SK-N-SH (cell line): ENCODE measurements at regions not wholly inside any gene's neighbourhood (a gene's known extent, or its start where the extent isn't known, plus 50 kb on each side); places are given as distances from the start of the nearest gene placed in this dataset.

Experiments
- CTCF ChIA-PET: fragments of 300-600, 350-600 bp; formaldehyde crosslinking; extraction: SDS; loops from one replicate; lab custom pipeline; 2021; lab: Yijun Ruan, JAX
- POLR2A ChIA-PET: fragments of 350-600 bp; sonication (Branson Sonifier 250); formaldehyde crosslinking; extraction: SDS; loops from one replicate; lab custom pipeline; 2020; ENCODE audit warnings: antibody characterized with exemption, inconsistent platforms; lab: Yijun Ruan, JAX
- DNase-seq: peaks from one replicate; pipeline ENCODE4 v3.0.0; 2012
- H2AFZ ChIP-seq: fragments of 200-600 bp; sonication (generic); 2 replicates; pipeline ENCODE4 v1.8.1; 2016; ENCODE audit warnings: antibody characterized with exemption, mild to moderate bottlenecking, low read depth
- H3F3A ChIP-seq: fragments of 200-600 bp; sonication (generic); replicated peaks from 2 replicates; pipeline ENCODE3; 2016; ENCODE audit warnings: antibody characterized with exemption, mild to moderate bottlenecking; ENCODE audit not compliant: insufficient read depth
- H3K27ac ChIP-seq, 2 experiments: fragments of 200-500 bp in 1 of 2; fragments of 200-600 bp in 1 of 2; sonication (Bioruptor generic) in 1 of 2; sonication (generic), shearing (Covaris generic) in 1 of 2; 2 replicates each; pipeline versions ENCODE4 v1.5.1 to v1.6.1; 2014 to 2016; ENCODE audit warnings: low read depth in 2 of 2, inconsistent platforms in 1 of 2, low read length in 1 of 2, mild to moderate bottlenecking in 1 of 2, mixed read lengths in 1 of 2
- H3K27me3 ChIP-seq: fragments of 200-600 bp; sonication (generic), shearing (Covaris generic); 2 replicates; pipeline ENCODE4 v1.6.1; 2016; ENCODE audit warnings: mixed run types; ENCODE audit not compliant: insufficient read depth
- H3K36me3 ChIP-seq, 2 experiments: fragments of 200-500 bp in 1 of 2; fragments of 200-600 bp in 1 of 2; sonication (Bioruptor generic) in 1 of 2; sonication (generic) in 1 of 2; replicated peaks in 1 of 2; 2 replicates each; pipeline versions ENCODE3 to v1.5.1; 2014 to 2016; ENCODE audit warnings: low read length in 1 of 2, mild to moderate bottlenecking in 1 of 2; ENCODE audit not compliant: insufficient read depth in 2 of 2, control insufficient read depth in 1 of 2
- H3K4me1 ChIP-seq, 2 experiments: fragments of 200-500 bp in 1 of 2; fragments of 200-600 bp in 1 of 2; sonication (Bioruptor generic) in 1 of 2; sonication (generic), shearing (Covaris generic) in 1 of 2; 2 replicates each; pipeline versions ENCODE4 v1.5.1 to v1.6.1; 2014 to 2016; ENCODE audit warnings: low read depth in 1 of 2, low read length in 1 of 2, mixed run types in 1 of 2; ENCODE audit not compliant: insufficient read depth in 2 of 2, control insufficient read depth in 1 of 2
- H3K4me2 ChIP-seq: fragments of 200-600 bp; sonication (generic), shearing (Covaris generic); 2 replicates; pipeline ENCODE4 v1.6.1; 2017; ENCODE audit warnings: mixed run types
- H3K4me3 ChIP-seq, 2 experiments: fragments of 200-500 bp in 1 of 2; fragments of 200-600 bp in 1 of 2; sonication (Bioruptor generic) in 1 of 2; sonication (generic), shearing (Covaris generic) in 1 of 2; 2 replicates each; pipeline versions ENCODE4 v1.5.1 to v1.8.1; 2014 to 2016; ENCODE audit warnings: low read depth in 2 of 2, inconsistent platforms in 1 of 2, low read length in 1 of 2, mild to moderate bottlenecking in 1 of 2, mixed read lengths in 1 of 2, moderate library complexity in 1 of 2
- H3K79me2 ChIP-seq: fragments of 200-600 bp; sonication (generic); 2 replicates; pipeline ENCODE4 v1.8.1; 2017; ENCODE audit warnings: mild to moderate bottlenecking; ENCODE audit not compliant: insufficient read depth
- H3K9ac ChIP-seq: fragments of 200-600 bp; sonication (generic); 2 replicates; pipeline ENCODE4 v1.6.1; 2017; ENCODE audit warnings: mixed run types
- H3K9me2 ChIP-seq: fragments of 200-600 bp; sonication (generic); 2 replicates; pipeline ENCODE4 v1.6.1; 2017; ENCODE audit warnings: mixed run types
- H3K9me3 ChIP-seq: fragments of 200-600 bp; sonication (generic); 2 replicates; pipeline ENCODE4 v1.6.1; 2017; ENCODE audit warnings: mixed run types, mild to moderate bottlenecking, moderate library complexity
- H4K20me1 ChIP-seq: fragments of 200-600 bp; sonication (generic); 2 replicates; pipeline ENCODE4 v1.6.1; 2017; ENCODE audit warnings: mild to moderate bottlenecking, mixed run types; ENCODE audit not compliant: insufficient read depth
- CTCF ChIP-seq: fragments of 200-600 bp; sonication (generic); IDR thresholded peaks from 2 replicates; pipeline ENCODE4 v1.6.1; 2017; ENCODE audit warnings: antibody characterized with exemption, mild to moderate bottlenecking, moderate library complexity
- ELF1 ChIP-seq: IDR thresholded peaks from 2 replicates; pipeline ENCODE4 v1.4.0; 2012
- EP300 ChIP-seq, 2 experiments: IDR thresholded peaks; 2 replicates each; pipeline versions ENCODE4 v1.4.0 to v1.6.1; 2012; ENCODE audit warnings: borderline replicate concordance in 1 of 2, low read depth in 1 of 2, low read length in 1 of 2
- GABPA ChIP-seq: IDR thresholded peaks from 2 replicates; pipeline ENCODE4 v1.4.0; 2012; ENCODE audit warnings: low read depth, mild to moderate bottlenecking
- NFIC ChIP-seq: IDR thresholded peaks from 2 replicates; pipeline ENCODE4 v1.4.0; 2012; ENCODE audit warnings: borderline replicate concordance
- NRF1 ChIP-seq: IDR thresholded peaks from 2 replicates; pipeline ENCODE4 v1.6.1; 2012; ENCODE audit warnings: low read depth, mild to moderate bottlenecking, low read length
- SIN3A ChIP-seq: IDR thresholded peaks from 2 replicates; pipeline ENCODE4 v1.6.1; 2012; ENCODE audit warnings: low read depth, mild to moderate bottlenecking, low read length, moderate library complexity, borderline replicate concordance
- YY1 ChIP-seq: IDR thresholded peaks from 2 replicates; pipeline ENCODE4 v1.4.0; 2012; ENCODE audit warnings: low read depth, mild to moderate bottlenecking
- ZBTB33 ChIP-seq: IDR thresholded peaks from 2 replicates; pipeline ENCODE4 v1.4.0; 2012; ENCODE audit warnings: low read depth, borderline replicate concordance
- WGBS: methylation state at CpG from one replicate; pipeline ENCODE4 v1.1.6; 2017; ENCODE audit warnings: low lambda C conversion rate; 5-methylcytosine and 5-hydroxymethylcytosine counted together
- TF ChIP-seq, protein P1 (sequence below): IDR thresholded peaks from 2 replicates; pipeline ENCODE4 v1.6.1; 2012; ENCODE audit warnings: mild to moderate bottlenecking, low read depth, low read length, moderate library complexity
- TF ChIP-seq, protein P2 (sequence below): fragments of 150-350 bp; IDR thresholded peaks from 2 replicates; pipeline ENCODE4 v1.6.1; 2017; ENCODE audit warnings: antibody characterized with exemption, low read length, low read depth, borderline replicate concordance

DNA sequence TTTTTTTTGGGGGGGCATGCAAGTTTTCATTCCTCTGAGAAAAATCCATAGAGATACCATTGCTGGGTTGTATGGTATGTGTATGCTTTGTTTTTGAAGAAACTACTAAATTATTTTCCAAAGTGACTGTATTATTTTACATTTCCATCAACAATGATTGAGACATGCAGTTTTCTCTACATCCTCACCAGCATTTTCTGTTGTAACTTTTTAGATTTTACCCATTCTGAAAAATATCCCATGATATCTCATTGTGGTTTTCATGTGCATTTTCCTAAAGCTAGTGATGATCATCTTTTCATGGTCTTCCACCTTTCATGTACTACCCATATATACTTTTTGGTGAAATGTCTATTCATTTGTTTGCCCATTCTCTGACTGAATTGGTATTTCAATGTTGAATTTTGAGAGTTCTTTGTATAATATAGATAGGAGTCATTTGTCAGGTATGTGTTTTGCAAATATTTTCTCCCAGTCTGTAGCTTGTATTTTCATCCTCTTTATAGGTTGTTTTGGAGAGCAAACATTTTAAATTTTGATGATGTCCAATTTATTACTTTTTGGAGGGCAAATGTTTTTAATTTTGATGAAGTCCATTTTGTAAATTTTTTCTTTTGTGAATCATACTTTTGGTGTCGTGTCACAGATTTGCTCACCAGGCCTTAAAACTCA lies 827.5 kb upstream of the CITED2 start:
- ChIA-PET POLR2A (no interaction called here), CTCF (no interaction called here)
- H2AFZ ChIP-seq, result no peak overlapping the region
- H3K36me3 ChIP-seq, result no peaks in the 10 kb centered on the region
- no peaks in the 10 kb centered on the region for H4K20me1 ChIP-seq
- peaks cover 21% of the 10 kb centered on the region for H3F3A ChIP-seq
- WGBS, result 80% methylated on average over 1 of the region's 1 CpG
- H3K27ac ChIP-seq, result peak overlapping the region in 1 of 2 experiments; percentile 43; a peak in 1 of 4 replicates
- DNase-seq, result no peak
- no peaks in the 10 kb centered on the region for H3K9me2 ChIP-seq
- no peak overlapping the region for H3K9ac ChIP-seq
- no peak overlapping the region for H3K4me2 ChIP-seq
- H3K4me1 ChIP-seq, result no peaks in the 10 kb centered on the region; a peak in 1 of 4 replicates
- no peak overlapping the region for H3K4me3 ChIP-seq
- no peaks in the 10 kb centered on the region for H3K79me2 ChIP-seq
- H3K27me3 ChIP-seq, result no peaks in the 10 kb centered on the region
- TF ChIP-seq GABPA (no peak), NFIC (no peak), CTCF (no peak), ZBTB33 (no peak), SIN3A (no peak), YY1 (no peak), NRF1 (no peak), EP300 (IDR thresholded peaks at IDR 0.05; ENCODE audit: borderline replicate concordance in 1 of 2, low read depth in 1 of 2, low read length in 1 of 2) (no peak), ELF1 (no peak)
- TF ChIP-seq, protein P1, sequence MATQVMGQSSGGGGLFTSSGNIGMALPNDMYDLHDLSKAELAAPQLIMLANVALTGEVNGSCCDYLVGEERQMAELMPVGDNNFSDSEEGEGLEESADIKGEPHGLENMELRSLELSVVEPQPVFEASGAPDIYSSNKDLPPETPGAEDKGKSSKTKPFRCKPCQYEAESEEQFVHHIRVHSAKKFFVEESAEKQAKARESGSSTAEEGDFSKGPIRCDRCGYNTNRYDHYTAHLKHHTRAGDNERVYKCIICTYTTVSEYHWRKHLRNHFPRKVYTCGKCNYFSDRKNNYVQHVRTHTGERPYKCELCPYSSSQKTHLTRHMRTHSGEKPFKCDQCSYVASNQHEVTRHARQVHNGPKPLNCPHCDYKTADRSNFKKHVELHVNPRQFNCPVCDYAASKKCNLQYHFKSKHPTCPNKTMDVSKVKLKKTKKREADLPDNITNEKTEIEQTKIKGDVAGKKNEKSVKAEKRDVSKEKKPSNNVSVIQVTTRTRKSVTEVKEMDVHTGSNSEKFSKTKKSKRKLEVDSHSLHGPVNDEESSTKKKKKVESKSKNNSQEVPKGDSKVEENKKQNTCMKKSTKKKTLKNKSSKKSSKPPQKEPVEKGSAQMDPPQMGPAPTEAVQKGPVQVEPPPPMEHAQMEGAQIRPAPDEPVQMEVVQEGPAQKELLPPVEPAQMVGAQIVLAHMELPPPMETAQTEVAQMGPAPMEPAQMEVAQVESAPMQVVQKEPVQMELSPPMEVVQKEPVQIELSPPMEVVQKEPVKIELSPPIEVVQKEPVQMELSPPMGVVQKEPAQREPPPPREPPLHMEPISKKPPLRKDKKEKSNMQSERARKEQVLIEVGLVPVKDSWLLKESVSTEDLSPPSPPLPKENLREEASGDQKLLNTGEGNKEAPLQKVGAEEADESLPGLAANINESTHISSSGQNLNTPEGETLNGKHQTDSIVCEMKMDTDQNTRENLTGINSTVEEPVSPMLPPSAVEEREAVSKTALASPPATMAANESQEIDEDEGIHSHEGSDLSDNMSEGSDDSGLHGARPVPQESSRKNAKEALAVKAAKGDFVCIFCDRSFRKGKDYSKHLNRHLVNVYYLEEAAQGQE, result no peak
- TF ChIP-seq, protein P2, sequence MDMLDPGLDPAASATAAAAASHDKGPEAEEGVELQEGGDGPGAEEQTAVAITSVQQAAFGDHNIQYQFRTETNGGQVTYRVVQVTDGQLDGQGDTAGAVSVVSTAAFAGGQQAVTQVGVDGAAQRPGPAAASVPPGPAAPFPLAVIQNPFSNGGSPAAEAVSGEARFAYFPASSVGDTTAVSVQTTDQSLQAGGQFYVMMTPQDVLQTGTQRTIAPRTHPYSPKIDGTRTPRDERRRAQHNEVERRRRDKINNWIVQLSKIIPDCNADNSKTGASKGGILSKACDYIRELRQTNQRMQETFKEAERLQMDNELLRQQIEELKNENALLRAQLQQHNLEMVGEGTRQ, result no peak
- no peaks in the 10 kb centered on the region for H3K9me3 ChIP-seq
